ENCODE measurements at regions not wholly inside any gene's neighbourhood (a gene's known extent, or its start where the extent isn't known, plus 50 kb on each side); places are given as distances from the start of the nearest gene placed in this dataset.

- TF ChIP-seq, protein P1, sequence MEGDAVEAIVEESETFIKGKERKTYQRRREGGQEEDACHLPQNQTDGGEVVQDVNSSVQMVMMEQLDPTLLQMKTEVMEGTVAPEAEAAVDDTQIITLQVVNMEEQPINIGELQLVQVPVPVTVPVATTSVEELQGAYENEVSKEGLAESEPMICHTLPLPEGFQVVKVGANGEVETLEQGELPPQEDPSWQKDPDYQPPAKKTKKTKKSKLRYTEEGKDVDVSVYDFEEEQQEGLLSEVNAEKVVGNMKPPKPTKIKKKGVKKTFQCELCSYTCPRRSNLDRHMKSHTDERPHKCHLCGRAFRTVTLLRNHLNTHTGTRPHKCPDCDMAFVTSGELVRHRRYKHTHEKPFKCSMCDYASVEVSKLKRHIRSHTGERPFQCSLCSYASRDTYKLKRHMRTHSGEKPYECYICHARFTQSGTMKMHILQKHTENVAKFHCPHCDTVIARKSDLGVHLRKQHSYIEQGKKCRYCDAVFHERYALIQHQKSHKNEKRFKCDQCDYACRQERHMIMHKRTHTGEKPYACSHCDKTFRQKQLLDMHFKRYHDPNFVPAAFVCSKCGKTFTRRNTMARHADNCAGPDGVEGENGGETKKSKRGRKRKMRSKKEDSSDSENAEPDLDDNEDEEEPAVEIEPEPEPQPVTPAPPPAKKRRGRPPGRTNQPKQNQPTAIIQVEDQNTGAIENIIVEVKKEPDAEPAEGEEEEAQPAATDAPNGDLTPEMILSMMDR (IDR thresholded peaks at IDR 0.05), result no peak
- TF ChIP-seq EP300 (IDR thresholded peaks at IDR 0.05) (no peak), POLR2A (IDR thresholded peaks at IDR 0.05; ENCODE audit: low read depth) (no peak), POLR2AphosphoS5 (IDR thresholded peaks at IDR 0.05) (no peak)
These were observed 108.1 kb upstream of the SELENOK start for GRCh38 chr3:53999725-54000124.
